ENCODE measurements at regions not wholly inside any gene's neighbourhood (a gene's known extent, or its start where the extent isn't known, plus 50 kb on each side); places are given as distances from the start of the nearest gene placed in this dataset.
A peak's percentile ranks its signal among the peaks of the same experiment; 100 is the strongest.

GRCh38 chr21:35585878-35586277 is 474.4 kb downstream of the SETD4 start:
- no peak for DNase-seq (ENCODE audit: low read depth in 4 of 4, low spot score in 3 of 4)

GRCh38 chr21:35585155-35585554 is 475.2 kb downstream of the SETD4 start:
- no peak for DNase-seq (ENCODE audit: low read depth in 4 of 4, low spot score in 3 of 4)

GRCh38 chr21:35583566-35584216 is 476.6 kb downstream of the SETD4 start:
- DNase-seq (ENCODE audit: low read depth in 4 of 4, low spot score in 3 of 4), result no peak

GRCh38 chr21:35582731-35583130 is 477.6 kb downstream of the SETD4 start:
- no peak for DNase-seq (ENCODE audit: low read depth in 4 of 4, low spot score in 3 of 4)

GRCh38 chr21:35581640-35582039 is 478.7 kb downstream of the SETD4 start:
- no peak for DNase-seq (ENCODE audit: low read depth in 4 of 4, low spot score in 3 of 4)

- no peak for DNase-seq (ENCODE audit: low read depth in 4 of 4, low spot score in 3 of 4)
Observed at GRCh38 chr21:35579520-35580293, 480.6 kb downstream of the SETD4 start.

GRCh38 chr21:35578831-35579471 is 481.4 kb downstream of the SETD4 start:
- no peak for DNase-seq (ENCODE audit: low read depth in 4 of 4, low spot score in 3 of 4)

- no peak for DNase-seq (ENCODE audit: low read depth in 4 of 4, low spot score in 3 of 4)
Observed at GRCh38 chr21:35578347-35578782, 482.0 kb downstream of the SETD4 start.

GRCh38 chr21:35575280-35575915 is 484.9 kb downstream of the SETD4 start:
- peak in 2 of 4 donors; percentile 8 to 37 for DNase-seq (ENCODE audit: low read depth in 4 of 4, low spot score in 3 of 4)

- no peak for DNase-seq (ENCODE audit: low read depth in 4 of 4, low spot score in 3 of 4)
Observed at GRCh38 chr21:35573472-35574374, 486.6 kb downstream of the SETD4 start.

- DNase-seq (ENCODE audit: low read depth in 4 of 4, low spot score in 3 of 4), result no peak
Observed at GRCh38 chr21:35571910-35572309, 488.4 kb downstream of the SETD4 start.

GRCh38 chr21:35568643-35569042 is 491.7 kb downstream of the SETD4 start:
- no peak for DNase-seq (ENCODE audit: low read depth in 4 of 4, low spot score in 3 of 4)

- DNase-seq (ENCODE audit: low read depth in 4 of 4, low spot score in 3 of 4), result no peak
Observed at GRCh38 chr21:35566874-35567273, 493.5 kb downstream of the SETD4 start.

GRCh38 chr21:35565204-35565611 is 495.1 kb downstream of the SETD4 start:
- DNase-seq (ENCODE audit: low read depth in 4 of 4, low spot score in 3 of 4), result no peak

GRCh38 chr21:35563885-35564451 is 496.4 kb downstream of the SETD4 start:
- no peak for DNase-seq (ENCODE audit: low read depth in 4 of 4, low spot score in 3 of 4)

GRCh38 chr21:35562876-35563275 is 497.4 kb downstream of the SETD4 start:
- DNase-seq (ENCODE audit: low read depth in 4 of 4, low spot score in 3 of 4), result no peak

- DNase-seq (ENCODE audit: low read depth in 4 of 4, low spot score in 3 of 4), result no peak
Observed at GRCh38 chr21:35561116-35561515, 499.2 kb downstream of the SETD4 start.

GRCh38 chr21:35559829-35560225 is 500.5 kb downstream of the SETD4 start:
- no peak for DNase-seq (ENCODE audit: low read depth in 4 of 4, low spot score in 3 of 4)

- no peak for DNase-seq (ENCODE audit: low read depth in 4 of 4, low spot score in 3 of 4)
Observed at GRCh38 chr21:35559128-35559828, 501.0 kb downstream of the SETD4 start.

Data from left renal pelvis (tissue), 4 donors.